Activated naive CD4-positive, alpha-beta T cell treated with anti-CD3 and anti-CD28 coated beads, Interleukin-2, amount 50 U/mL, for 72 hours (primary cell): ENCODE measurements at regions not wholly inside any gene's neighbourhood (a gene's known extent, or its start where the extent isn't known, plus 50 kb on each side); places are given as distances from the start of the nearest gene placed in this dataset.
"Not testable (repeated sequence)": the region's sequence is repeated elsewhere in the genome, so short reads cannot be mapped to it uniquely, and the experiment has no call there.

ENCODE experiments used
- ATAC-seq, 2 donors: fragments of 150-1000 bp; cut with Tn5 transposase; 2 replicates each; pipeline ENCODE4 v1.10.0; 2021; ENCODE audit warnings: mild to moderate bottlenecking in 2 of 2, moderate library complexity in 2 of 2
- DNase-seq, 2 donors: peaks; one replicate each; pipeline ENCODE4 v3.0.0; 2021 to 2022; ENCODE audit warnings: low spot score in 2 of 2
- H3K27ac Mint-ChIP-seq, 2 donors: one replicate each; pipeline ENCODE4 v1.8.0; 2022; ENCODE audit warnings: mild to moderate bottlenecking in 2 of 2, mixed read lengths in 2 of 2
- H3K36me3 Mint-ChIP-seq, 2 donors: one replicate each; pipeline ENCODE4 v1.8.0; 2022; ENCODE audit warnings: mixed read lengths in 2 of 2
- H3K9me3 Mint-ChIP-seq, 2 donors: one replicate each; pipeline ENCODE4 v1.8.0; 2022; ENCODE audit warnings: mixed read lengths in 2 of 2

DNA sequence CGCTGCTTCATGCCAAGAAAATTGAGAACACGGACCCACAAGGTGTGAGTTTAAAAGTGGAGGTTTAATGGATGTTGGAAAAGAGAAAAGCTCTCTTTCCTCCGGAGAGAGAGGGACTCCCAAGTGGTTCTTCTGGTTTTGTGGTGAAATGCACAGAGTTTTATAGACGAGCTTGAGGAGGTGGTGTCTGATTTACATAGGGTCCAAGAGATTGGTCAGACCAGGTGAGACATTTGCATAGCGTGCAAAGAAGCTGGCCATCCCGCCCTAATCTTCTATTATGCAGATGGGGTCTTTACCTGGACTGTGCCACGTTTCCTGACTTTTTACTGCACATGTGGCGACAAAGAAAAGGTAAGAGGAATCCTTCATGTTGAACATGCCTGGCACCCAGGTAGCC, 236.4 kb upstream of the PCDH9 start:
- Mint-ChIP-seq H3K36me3 (peaks cover 0 to 17% of the 10 kb centered on the region in 2 donors), H3K9me3 (peaks cover 24 to 29% of the 10 kb centered on the region in 2 donors), H3K27ac (no peak overlapping the region)
- DNase-seq (no peak), ATAC-seq (no peak)

DNA sequence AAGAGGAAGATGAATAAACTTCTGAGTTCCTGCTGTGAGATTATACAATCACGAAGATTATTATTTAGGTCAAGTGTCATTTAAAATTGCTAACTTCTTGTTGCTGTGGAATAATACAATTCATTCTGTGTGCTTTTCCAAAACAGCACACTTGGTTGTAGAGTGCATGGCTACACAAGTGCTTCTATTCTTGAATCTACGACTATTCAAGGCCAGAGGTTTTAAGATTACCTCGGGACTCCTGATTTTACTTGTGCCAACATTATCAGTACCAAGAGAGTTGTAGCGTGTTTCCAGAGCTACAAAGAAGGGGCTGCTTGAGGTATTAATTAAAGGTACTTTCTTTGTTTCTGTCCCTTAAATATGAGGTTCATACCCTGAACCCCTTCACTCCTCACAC, 234.0 kb upstream of the PCDH9 start:
- no peak for ATAC-seq
- H3K27ac Mint-ChIP-seq, result no peak overlapping the region
- H3K36me3 Mint-ChIP-seq, result no peaks in the 10 kb centered on the region
- no peak for DNase-seq
- H3K9me3 Mint-ChIP-seq, result peaks cover 20% of the 10 kb centered on the region in 2 donors

DNA sequence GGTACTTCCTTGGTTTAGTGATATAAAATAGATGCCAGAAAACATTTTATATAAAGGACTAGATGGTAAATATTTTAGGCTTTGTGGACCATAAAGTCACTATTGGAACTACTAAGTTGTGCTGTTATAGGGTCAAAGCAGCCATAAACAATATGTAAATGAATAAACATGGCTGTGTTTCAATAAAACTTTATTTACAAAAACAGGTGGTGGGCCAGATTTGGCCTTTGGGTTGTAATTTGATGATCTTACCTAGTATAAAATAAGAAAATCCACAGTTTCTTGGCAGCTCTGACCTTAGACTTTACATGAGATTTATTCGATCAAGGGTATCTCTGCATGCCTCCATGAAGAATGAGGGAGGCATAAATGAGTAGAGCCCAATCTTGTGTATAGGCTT, 232.0 kb upstream of the PCDH9 start:
- H3K27ac Mint-ChIP-seq, result no peak overlapping the region
- no peak for DNase-seq
- H3K9me3 Mint-ChIP-seq, result peaks cover 5 to 14% of the 10 kb centered on the region in 2 donors
- no peaks in the 10 kb centered on the region for H3K36me3 Mint-ChIP-seq
- ATAC-seq, result no peak

DNA sequence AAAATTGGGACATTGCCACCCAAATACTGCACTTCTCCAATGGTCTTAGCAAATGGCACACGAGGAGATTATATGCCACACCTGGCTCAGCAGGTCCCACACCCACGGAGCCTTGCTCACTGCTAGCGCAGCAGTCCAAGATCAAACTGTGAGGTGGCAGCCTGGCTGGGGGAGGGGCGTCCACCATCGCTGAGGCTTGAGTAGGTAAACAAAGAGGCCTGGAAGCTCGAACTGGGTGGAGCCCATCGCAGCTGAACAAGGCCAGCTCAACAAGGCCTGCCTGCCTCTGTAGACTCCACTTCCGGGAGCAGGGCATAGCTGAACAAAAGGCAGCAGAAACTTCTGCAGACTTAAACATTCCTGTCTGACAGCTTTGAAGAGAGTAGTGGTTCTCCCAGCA, 222.4 kb upstream of the PCDH9 start:
- Mint-ChIP-seq H3K36me3 (peaks cover 0 to 14% of the 10 kb centered on the region in 2 donors), H3K9me3 (peaks cover 9 to 22% of the 10 kb centered on the region in 2 donors)
- not testable (repeated sequence) for DNase-seq, ATAC-seq, H3K27ac Mint-ChIP-seq

DNA sequence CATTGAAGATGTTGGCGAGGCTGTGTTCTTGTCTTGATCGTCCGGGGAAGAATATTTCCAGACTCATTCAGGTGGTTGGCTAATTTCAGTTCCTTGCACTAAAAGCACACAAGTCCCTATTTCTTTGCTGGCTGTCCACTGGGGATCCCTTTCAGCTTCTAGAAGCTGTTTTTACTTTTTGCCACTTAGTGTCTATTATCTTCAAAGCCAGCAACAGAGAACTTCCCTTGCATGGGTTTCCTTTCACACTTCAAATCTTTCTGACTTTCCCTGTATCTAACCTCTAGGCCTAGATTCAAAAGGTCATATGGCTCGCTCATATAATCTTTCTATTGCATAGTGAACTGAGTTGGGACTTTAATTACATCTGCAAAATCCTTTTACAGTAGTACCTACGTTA, 215.3 kb upstream of the PCDH9 start:
- ATAC-seq (no peak), DNase-seq (no peak)
- H3K27ac Mint-ChIP-seq, result no peak overlapping the region
- H3K9me3 Mint-ChIP-seq, result peaks cover 5 to 12% of the 10 kb centered on the region in 2 donors
- H3K36me3 Mint-ChIP-seq, result no peaks in the 10 kb centered on the region

DNA sequence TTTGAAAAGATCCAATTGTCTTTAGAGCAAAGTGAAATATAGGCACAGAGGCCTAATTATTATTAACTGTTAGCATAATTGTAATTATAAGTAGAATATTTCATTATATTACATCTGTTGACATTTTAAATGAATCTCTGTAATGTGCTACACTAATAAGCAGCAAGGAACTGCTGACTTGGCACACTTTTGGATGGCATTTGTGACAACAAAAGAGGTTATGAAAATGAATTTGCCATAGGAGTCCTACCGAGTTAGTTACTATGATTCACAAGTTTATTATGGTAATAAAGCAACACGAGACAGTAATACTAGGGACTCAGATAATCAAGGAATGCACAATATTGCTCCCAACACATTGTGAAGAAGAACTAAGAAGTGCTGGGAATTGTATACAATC, 213.8 kb upstream of the PCDH9 start:
- Mint-ChIP-seq H3K27ac (no peak overlapping the region), H3K9me3 (peaks cover 5 to 12% of the 10 kb centered on the region in 2 donors), H3K36me3 (no peaks in the 10 kb centered on the region)
- ATAC-seq, result no peak
- no peak for DNase-seq

DNA sequence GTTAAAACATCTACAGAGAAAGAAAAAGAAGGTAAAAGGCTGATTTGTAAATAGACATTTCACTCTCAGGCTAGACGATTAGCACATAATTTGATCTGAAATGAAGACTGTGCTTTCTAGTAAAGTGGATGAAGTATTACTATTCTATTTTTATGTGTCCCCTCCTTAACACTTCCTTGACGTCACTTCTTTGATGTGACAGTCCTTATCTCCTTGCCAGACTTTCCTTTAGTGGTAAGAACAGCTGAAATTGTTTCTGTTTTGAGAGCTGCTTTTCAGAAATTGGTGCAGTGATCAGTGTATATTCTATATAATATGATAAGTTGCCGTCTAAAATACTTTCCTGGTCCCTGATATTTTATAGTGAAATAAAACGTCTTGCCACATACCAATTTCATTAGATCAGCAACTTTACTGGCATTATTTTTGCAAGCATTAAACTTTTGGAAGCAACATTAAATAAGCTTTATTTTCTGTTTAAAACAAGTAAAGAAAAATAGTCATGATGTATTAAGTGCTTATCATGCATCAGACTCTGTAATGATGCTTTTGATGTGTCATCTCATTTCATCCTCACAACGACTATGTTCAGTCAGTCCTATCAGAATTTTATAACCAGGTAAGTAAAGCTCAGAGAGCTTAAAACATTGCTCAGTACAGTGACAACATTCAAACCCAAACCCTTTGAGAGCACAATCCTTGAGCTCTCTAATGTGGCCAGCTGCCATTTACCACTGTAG, 210.3 kb upstream of the PCDH9 start:
- no peaks in the 10 kb centered on the region for H3K36me3 Mint-ChIP-seq
- DNase-seq, result no peak
- H3K9me3 Mint-ChIP-seq, result peaks cover 5 to 12% of the 10 kb centered on the region in 2 donors
- ATAC-seq, result no peak
- H3K27ac Mint-ChIP-seq, result no peak overlapping the region

DNA sequence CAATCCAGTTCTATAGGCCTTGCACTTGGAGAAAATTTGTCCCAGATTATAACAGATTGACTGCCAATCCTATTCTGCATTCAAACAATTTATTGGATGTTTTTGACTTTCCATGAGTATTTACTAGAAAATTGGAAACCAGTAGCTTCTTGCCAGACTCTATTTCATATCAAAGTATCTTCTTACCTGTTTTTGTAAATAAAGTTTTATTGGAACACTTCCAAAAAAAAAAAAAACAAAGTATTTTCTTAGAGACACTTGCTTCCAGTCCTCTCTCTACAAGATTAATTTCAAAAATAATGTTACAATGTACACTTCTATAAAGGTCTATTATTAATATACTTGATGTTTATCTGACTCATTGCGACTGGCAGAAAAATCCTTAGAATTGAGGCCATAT, 209.2 kb upstream of the PCDH9 start:
- no peak for DNase-seq
- Mint-ChIP-seq H3K36me3 (no peaks in the 10 kb centered on the region), H3K9me3 (peaks cover 5 to 12% of the 10 kb centered on the region in 2 donors), H3K27ac (no peak overlapping the region)
- ATAC-seq, result no peak

DNA sequence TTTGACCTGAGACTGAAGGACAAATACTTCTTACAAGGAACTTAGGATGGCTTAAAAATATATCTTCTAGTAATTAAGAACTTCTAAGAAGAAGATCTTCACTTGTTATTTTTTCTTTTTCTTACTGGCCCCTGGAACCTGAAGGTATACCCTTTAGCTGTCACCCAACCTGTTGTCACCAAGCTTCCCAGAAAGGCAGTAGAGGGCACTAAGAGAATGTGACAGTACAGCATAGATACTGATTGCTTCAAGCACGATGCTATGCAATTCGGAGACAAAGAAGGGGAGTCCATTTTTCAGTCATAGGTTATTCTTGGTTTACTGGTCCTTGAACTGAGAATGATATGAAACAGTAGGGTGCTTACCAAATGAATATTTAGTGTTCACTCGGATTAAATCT, 208.3 kb upstream of the PCDH9 start:
- DNase-seq, result no peak
- no peak for ATAC-seq
- H3K36me3 Mint-ChIP-seq, result no peaks in the 10 kb centered on the region
- peaks cover 5 to 8% of the 10 kb centered on the region in 2 donors for H3K9me3 Mint-ChIP-seq
- H3K27ac Mint-ChIP-seq, result no peak overlapping the region

DNA sequence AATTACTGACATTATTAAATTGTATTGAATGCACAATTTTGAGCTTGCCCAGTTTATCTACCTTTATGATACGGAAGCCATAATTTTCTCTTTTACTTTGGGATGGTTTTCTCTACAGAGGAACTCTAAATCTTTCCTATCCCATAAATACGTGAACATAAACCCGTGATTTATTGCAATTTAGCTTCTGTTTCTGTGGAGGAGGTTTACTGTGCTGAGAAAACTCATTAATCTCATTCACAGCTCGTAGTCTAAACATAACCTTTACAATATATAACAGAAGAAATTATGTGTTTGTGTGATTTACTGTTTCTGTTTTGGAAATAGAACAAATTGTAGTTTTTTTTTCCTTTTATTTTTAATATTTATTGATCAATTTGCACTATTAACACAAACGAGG, 207.1 kb upstream of the PCDH9 start:
- Mint-ChIP-seq H3K27ac (no peak overlapping the region), H3K36me3 (no peaks in the 10 kb centered on the region), H3K9me3 (peaks cover 0 to 1% of the 10 kb centered on the region in 2 donors)
- no peak for DNase-seq
- ATAC-seq, result no peak

DNA sequence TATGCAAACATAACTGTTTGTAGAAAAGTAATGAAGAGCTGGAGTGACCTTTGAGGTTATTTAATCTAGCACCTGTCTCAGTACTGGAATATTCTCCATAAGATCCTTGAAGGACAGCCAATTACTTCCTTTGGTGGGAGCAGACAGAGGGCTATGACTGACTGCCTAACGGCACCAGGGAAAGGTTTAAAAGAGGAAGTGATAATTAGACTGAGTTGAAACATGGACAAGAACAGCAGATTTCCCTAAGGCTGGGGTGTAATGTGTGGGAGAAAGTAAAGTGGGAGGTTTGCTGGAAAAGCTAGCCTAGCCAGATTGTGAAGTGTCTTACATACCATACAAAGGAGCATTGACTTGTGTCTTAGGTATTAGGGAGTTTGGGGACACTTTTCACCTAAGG, 191.3 kb upstream of the PCDH9 start:
- Mint-ChIP-seq H3K27ac (no peak overlapping the region), H3K9me3 (peaks cover 0 to 3% of the 10 kb centered on the region in 2 donors), H3K36me3 (no peaks in the 10 kb centered on the region)
- no peak for ATAC-seq
- DNase-seq, result no peak

DNA sequence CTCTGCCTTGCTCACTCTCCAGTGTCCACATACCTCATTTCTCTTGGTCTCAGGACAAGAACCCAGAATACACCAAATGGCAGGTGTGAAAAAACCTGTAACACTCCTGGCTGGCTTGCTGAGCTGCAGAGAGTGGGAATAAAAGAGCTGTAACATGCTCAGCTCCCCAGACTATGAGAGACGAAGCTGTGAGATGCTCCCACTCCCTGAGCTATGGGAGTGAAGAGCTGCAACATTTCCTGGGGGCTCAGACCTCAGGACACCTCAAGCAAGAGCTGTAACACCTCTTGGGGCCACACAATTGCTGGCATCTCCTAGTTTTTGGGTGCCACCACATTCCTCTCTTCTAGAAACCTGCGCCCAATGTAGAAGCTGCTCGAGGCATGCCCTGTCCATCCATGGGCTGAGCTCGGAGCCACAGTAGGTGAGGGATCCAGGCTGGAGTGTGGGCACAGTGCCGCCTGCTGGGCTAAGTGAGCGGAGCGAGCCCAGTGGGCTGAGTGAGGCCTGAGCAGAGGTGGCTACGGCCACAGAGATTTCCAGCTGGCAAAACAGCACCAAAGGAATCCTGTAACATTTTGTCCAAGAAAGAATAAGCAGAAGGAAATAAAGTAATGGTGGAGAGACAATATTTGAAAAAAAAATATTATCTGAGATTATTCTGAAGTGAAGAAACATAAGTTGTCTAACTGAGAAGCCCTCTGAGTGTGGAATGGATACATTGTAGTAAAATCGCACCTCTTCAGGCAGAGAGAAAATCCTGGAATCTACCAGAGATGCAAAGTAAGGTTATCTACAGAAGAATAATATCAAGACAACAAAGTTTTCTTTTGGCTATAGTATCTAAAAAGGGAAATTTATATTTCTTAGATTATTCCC, 186.2 kb upstream of the PCDH9 start:
- DNase-seq (no peak), ATAC-seq (no peak)
- no peaks in the 10 kb centered on the region for H3K36me3 Mint-ChIP-seq
- peaks cover 0 to 7% of the 10 kb centered on the region in 2 donors for H3K9me3 Mint-ChIP-seq
- H3K27ac Mint-ChIP-seq, result no peak overlapping the region

DNA sequence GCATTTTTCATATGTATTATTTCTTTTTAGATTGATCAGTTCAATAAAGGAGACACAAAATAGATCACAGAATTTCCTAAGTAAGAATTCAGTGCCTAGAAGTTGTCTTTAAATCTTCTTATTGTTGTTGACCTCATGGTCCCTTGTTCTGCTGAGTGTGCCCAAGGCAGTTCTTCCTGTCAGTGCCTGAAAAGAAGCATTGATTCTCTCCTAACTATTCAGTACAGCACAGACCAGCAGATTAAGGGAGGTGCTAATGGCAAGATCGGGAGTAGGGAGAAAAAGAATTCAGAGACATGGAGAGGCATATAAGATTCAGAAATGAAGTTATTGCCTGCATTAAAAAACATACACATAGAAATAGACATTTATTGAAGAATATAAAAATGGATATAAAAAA, 180.5 kb upstream of the PCDH9 start:
- no peak for DNase-seq
- Mint-ChIP-seq H3K27ac (no peak overlapping the region), H3K9me3 (peaks cover 0 to 4% of the 10 kb centered on the region in 2 donors), H3K36me3 (no peaks in the 10 kb centered on the region)
- no peak for ATAC-seq

DNA sequence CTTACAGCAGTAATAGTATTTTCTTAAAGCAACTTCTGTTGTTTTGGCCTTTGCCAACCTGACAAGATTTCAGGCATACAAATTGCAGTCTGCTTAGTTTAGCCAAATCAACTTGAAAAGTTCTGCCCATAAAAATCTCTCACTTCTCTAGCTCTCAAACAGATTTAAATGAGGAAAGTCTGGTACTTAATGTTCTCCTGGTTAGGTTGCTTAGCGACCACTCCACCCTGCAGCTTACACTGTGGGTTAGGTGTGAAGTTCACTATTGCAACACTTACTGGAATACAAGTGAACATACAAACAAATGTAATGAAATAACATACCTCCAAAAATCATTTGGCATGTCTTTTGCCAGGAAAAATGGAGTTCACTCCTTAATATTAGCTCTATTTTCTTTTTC, 178.7 kb upstream of the PCDH9 start:
- Mint-ChIP-seq H3K9me3 (no peaks in the 10 kb centered on the region), H3K36me3 (no peaks in the 10 kb centered on the region), H3K27ac (no peak overlapping the region)
- no peak for ATAC-seq
- DNase-seq, result no peak

DNA sequence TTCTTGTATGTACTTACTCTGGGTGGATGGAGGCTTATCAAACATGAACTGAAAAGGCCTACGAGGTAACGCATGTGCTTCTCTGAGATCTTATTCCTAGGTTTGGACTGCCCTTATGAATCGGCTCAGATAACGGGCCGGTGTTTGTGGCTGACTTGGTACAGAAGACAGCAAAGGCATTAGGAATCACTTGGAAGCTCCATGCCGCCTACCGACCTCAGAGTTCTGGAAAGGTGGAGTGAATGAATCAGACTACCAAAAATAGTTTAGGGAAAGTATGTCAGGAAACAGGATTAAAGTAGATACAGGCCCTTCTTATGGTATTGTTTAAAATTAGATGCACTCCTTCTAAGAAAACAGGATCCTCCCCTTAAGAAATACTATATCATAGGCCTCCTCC, 172.4 kb upstream of the PCDH9 start:
- peaks cover 11 to 12% of the 10 kb centered on the region in 2 donors for H3K9me3 Mint-ChIP-seq
- peaks cover 0 to 7% of the 10 kb centered on the region in 2 donors for H3K36me3 Mint-ChIP-seq
- ATAC-seq (no peak), DNase-seq (no peak)
- no peak overlapping the region for H3K27ac Mint-ChIP-seq

DNA sequence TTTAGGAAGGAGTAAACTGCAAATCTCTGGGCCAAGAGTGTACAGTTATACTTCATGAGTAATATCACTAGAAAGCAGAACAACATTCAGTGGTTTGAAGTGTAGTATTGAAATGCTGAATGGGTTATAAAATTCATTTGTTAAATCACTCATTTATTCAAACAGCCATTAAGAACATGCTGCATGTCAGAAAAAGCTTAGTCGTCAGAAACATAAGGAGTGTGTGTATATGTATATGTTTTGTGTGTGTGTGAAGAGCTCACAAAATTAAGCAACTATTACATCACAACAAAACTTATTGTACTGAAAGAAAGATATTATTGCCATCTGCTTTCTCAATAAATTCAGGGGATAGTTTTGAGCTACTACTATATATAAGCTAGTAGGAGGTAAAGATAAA, 165.4 kb upstream of the PCDH9 start:
- Mint-ChIP-seq H3K27ac (no peak overlapping the region), H3K9me3 (peaks cover 4 to 11% of the 10 kb centered on the region in 2 donors), H3K36me3 (peaks cover 0 to 7% of the 10 kb centered on the region in 2 donors)
- no peak for DNase-seq
- no peak for ATAC-seq

DNA sequence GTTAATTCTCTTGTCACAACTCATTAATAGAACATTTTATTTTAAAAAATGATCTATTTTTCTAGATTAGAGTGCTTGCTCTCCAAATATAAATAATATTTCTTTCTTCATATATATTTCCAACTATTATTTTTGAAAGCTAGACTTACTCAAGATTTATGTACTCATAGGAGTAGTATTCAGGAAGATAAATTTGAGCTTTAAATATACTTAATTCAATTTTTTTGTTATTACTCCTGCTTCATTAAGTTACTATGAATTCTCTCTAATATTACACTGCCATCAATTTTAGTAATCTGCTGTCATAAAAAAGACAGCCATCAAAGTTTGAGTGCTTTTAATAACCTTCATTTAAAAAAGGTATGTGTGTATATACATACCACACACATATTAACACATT, 161.9 kb upstream of the PCDH9 start:
- H3K9me3 Mint-ChIP-seq, result peaks cover 0 to 9% of the 10 kb centered on the region in 2 donors
- DNase-seq (no peak), ATAC-seq (no peak)
- no peaks in the 10 kb centered on the region for H3K36me3 Mint-ChIP-seq
- no peak overlapping the region for H3K27ac Mint-ChIP-seq
